Suprapubic skin (tissue), 4 donors: ENCODE measurements at regions not wholly inside any gene's neighbourhood (a gene's known extent, or its start where the extent isn't known, plus 50 kb on each side); places are given as distances from the start of the nearest gene placed in this dataset.

ENCODE experiments used
- DNase-seq, 2 donors: peaks; one replicate each; pipeline ENCODE4 v3.0.0-alpha.2; 2019; ENCODE audit warnings: low spot score in 2 of 2
- H3K27ac ChIP-seq: fragments of 200-600 bp; sonication (generic); one replicate; pipeline ENCODE4 v1.5.1; 2019
- H3K27me3 ChIP-seq: fragments of 200-600 bp; sonication (generic); one replicate; pipeline ENCODE4 v1.5.1; 2019
- H3K36me3 ChIP-seq: fragments of 200-600 bp; sonication (generic); one replicate; pipeline ENCODE4 v1.5.1; 2019
- H3K4me1 ChIP-seq: fragments of 200-600 bp; sonication (generic); one replicate; pipeline ENCODE4 v1.5.1; 2019
- H3K4me3 ChIP-seq: fragments of 200-600 bp; sonication (generic); one replicate; pipeline ENCODE4 v1.5.1; 2019; ENCODE audit warnings: mild to moderate bottlenecking
- H3K9me3 ChIP-seq: fragments of 200-600 bp; sonication (generic); one replicate; pipeline ENCODE4 v1.5.1; 2019
- EP300 ChIP-seq: sonication (generic); formaldehyde crosslinking; IDR thresholded peaks from one replicate; pipeline ENCODE4 v1.6.1; 2017; ENCODE audit warnings: antibody characterized with exemption
- POLR2A ChIP-seq, 2 donors: fragments of 450-650 bp; IDR thresholded peaks; one replicate each; pipeline ENCODE4 v1.6.1; 2017; ENCODE audit warnings: antibody characterized with exemption in 2 of 2, mild to moderate bottlenecking in 2 of 2, moderate library complexity in 2 of 2
- POLR2AphosphoS5 ChIP-seq, 3 donors: sonication (generic); formaldehyde crosslinking; IDR thresholded peaks; one replicate each; pipeline ENCODE4 v1.6.1; 2017; ENCODE audit warnings: antibody characterized with exemption in 3 of 3
- WGBS: methylation state at CpG from one replicate; pipeline ENCODE4 v1.1.5; 2018; 5-methylcytosine and 5-hydroxymethylcytosine counted together
- TF ChIP-seq, protein P1 (sequence below), 2 donors: fragments of 200-600 bp in 1 of 2; fragments of 450-650 bp in 1 of 2; sonication (generic) in 1 of 2; IDR thresholded peaks; one replicate each; pipeline ENCODE4 v1.5.1; 2016 to 2019; ENCODE audit warnings: antibody characterized with exemption in 2 of 2, mild to moderate bottlenecking in 1 of 2, moderate library complexity in 1 of 2

DNA sequence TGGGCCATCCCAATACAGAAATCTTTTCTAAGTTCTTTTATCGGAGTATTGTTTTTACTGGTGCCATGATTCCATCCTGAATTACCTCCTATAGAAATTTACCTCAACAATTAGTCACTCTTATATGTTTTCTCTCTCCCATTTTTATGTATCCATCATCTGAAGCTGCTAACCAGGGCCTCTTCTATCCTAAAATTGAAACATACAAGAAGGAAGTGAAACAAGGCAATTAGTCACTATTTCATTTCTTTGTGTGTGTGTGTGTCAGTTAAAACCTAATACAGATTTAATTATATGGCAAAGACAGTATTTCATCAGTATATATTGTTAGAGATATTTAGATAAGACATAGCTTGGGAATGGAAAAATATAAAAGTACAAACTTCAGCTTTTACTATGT, 148.4 kb upstream of the AHR start:
- Histone ChIP-seq H3K27ac (no peak overlapping the region), H3K4me3 (no peak overlapping the region), H3K9me3 (no peaks in the 10 kb centered on the region), H3K27me3 (no peaks in the 10 kb centered on the region), H3K36me3 (no peaks in the 10 kb centered on the region), H3K4me1 (no peaks in the 10 kb centered on the region)
- no peak for DNase-seq
- TF ChIP-seq POLR2AphosphoS5 (IDR thresholded peaks at IDR 0.05) (no peak), POLR2A (IDR thresholded peaks at IDR 0.05) (no peak), EP300 (no peak)
- TF ChIP-seq, protein P1, sequence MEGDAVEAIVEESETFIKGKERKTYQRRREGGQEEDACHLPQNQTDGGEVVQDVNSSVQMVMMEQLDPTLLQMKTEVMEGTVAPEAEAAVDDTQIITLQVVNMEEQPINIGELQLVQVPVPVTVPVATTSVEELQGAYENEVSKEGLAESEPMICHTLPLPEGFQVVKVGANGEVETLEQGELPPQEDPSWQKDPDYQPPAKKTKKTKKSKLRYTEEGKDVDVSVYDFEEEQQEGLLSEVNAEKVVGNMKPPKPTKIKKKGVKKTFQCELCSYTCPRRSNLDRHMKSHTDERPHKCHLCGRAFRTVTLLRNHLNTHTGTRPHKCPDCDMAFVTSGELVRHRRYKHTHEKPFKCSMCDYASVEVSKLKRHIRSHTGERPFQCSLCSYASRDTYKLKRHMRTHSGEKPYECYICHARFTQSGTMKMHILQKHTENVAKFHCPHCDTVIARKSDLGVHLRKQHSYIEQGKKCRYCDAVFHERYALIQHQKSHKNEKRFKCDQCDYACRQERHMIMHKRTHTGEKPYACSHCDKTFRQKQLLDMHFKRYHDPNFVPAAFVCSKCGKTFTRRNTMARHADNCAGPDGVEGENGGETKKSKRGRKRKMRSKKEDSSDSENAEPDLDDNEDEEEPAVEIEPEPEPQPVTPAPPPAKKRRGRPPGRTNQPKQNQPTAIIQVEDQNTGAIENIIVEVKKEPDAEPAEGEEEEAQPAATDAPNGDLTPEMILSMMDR (IDR thresholded peaks at IDR 0.05): no peak
- WGBS: 92% methylated on average over 1 of the region's 1 CpG

- DNase-seq: no peak
- Histone ChIP-seq H3K27ac (no peak overlapping the region), H3K9me3 (no peaks in the 10 kb centered on the region), H3K4me3 (no peak overlapping the region), H3K27me3 (no peaks in the 10 kb centered on the region), H3K4me1 (no peaks in the 10 kb centered on the region), H3K36me3 (no peaks in the 10 kb centered on the region)
- WGBS: 93% methylated on average over 4 of the region's 4 CpGs
- TF ChIP-seq, protein P1 (IDR thresholded peaks at IDR 0.05): no peak
Measured at GRCh38 chr7:17152721-17153120, 145.7 kb upstream of the AHR start.

DNA sequence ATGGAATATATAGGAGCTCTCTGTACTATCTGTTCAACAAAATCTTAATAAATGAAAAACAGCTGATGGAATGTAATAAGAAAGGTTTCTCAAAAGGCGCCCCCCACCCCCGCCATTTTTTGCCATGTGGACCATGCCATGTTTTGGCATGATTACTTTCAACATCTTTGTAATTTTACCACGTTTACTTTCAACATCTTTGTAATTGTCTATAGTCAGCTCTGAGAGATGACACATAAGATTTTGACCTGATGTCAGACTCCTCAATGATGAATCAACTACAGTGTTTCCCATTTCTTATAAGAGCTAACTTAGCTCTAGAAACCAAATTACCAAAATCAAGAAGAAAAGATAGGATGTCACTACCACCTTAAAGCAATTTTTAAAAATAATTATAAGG, 144.9 kb upstream of the AHR start:
- H3K36me3 ChIP-seq: no peaks in the 10 kb centered on the region
- no peaks in the 10 kb centered on the region for H3K27me3 ChIP-seq
- H3K27ac ChIP-seq: no peak overlapping the region
- no peak overlapping the region for H3K4me3 ChIP-seq
- DNase-seq: no peak
- TF ChIP-seq POLR2A (IDR thresholded peaks at IDR 0.05): no peak
- no peak for TF ChIP-seq POLR2AphosphoS5 (IDR thresholded peaks at IDR 0.05)
- no peak for TF ChIP-seq EP300
- TF ChIP-seq, protein P1 (IDR thresholded peaks at IDR 0.05): no peak
- 84% methylated on average over 3 of the region's 3 CpGs for WGBS
- no peaks in the 10 kb centered on the region for H3K9me3 ChIP-seq
- H3K4me1 ChIP-seq: no peaks in the 10 kb centered on the region

- DNase-seq: no peak
- Histone ChIP-seq H3K9me3 (no peaks in the 10 kb centered on the region), H3K27me3 (no peaks in the 10 kb centered on the region), H3K27ac (no peak overlapping the region), H3K36me3 (no peaks in the 10 kb centered on the region), H3K4me3 (no peak overlapping the region), H3K4me1 (no peaks in the 10 kb centered on the region)
- no peak for TF ChIP-seq EP300
- no peak for TF ChIP-seq POLR2A (IDR thresholded peaks at IDR 0.05)
- no peak for TF ChIP-seq POLR2AphosphoS5 (IDR thresholded peaks at IDR 0.05)
- TF ChIP-seq, protein P1 (IDR thresholded peaks at IDR 0.05): no peak
Measured at GRCh38 chr7:17155529-17155928, 142.9 kb upstream of the AHR start.

DNA sequence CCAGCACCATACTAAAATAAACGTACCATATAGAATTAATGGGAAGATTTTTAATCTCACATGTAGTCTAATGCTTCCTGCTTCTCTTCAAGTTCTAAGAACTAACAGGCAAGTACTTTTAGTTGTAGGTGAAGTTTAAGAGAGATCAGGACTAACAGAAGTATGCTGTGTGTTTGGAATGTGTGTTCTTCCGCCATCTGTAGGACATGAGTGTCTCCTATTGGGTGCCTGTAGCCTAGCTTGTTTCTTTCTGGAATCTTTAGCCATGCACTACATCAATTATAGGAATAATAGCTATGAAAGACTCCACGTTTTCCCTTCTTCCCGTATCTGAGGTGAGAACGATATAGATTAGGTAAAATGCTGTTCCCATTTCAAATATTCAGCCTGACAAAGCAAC, 140.2 kb upstream of the AHR start:
- WGBS: 97% methylated on average over 5 of the region's 5 CpGs
- no peak for DNase-seq
- Histone ChIP-seq H3K27ac (no peak overlapping the region), H3K36me3 (no peaks in the 10 kb centered on the region), H3K4me1 (no peaks in the 10 kb centered on the region), H3K4me3 (no peak overlapping the region), H3K27me3 (no peaks in the 10 kb centered on the region), H3K9me3 (no peaks in the 10 kb centered on the region)
- no peak for TF ChIP-seq EP300
- TF ChIP-seq, protein P1 (IDR thresholded peaks at IDR 0.05): no peak
- TF ChIP-seq POLR2AphosphoS5 (IDR thresholded peaks at IDR 0.05): no peak
